Esophagus muscularis mucosa (tissue), 3 donors: ENCODE measurements at regions not wholly inside any gene's neighbourhood (a gene's known extent, or its start where the extent isn't known, plus 50 kb on each side); places are given as distances from the start of the nearest gene placed in this dataset.

Experiments used
- POLR2A ChIP-seq: fragments of 450-650 bp; IDR thresholded peaks from one replicate; pipeline ENCODE4 v1.6.1; 2017; ENCODE audit warnings: antibody characterized with exemption, moderate library complexity, mild to moderate bottlenecking, low read depth
- TF ChIP-seq, protein P1 (sequence below), 3 experiments: fragments of 200-600 bp in 2 of 3; fragments of 450-650 bp in 1 of 3; sonication (generic) in 2 of 3; IDR thresholded peaks; one replicate each; pipeline ENCODE4 v1.5.1; 2017 to 2019; ENCODE audit warnings: antibody characterized with exemption in 3 of 3, mild to moderate bottlenecking in 2 of 3, moderate library complexity in 1 of 3

GRCh38 chr7:118898284-118898683 is 673.8 kb downstream of the ANKRD7 start:
- TF ChIP-seq, protein P1, sequence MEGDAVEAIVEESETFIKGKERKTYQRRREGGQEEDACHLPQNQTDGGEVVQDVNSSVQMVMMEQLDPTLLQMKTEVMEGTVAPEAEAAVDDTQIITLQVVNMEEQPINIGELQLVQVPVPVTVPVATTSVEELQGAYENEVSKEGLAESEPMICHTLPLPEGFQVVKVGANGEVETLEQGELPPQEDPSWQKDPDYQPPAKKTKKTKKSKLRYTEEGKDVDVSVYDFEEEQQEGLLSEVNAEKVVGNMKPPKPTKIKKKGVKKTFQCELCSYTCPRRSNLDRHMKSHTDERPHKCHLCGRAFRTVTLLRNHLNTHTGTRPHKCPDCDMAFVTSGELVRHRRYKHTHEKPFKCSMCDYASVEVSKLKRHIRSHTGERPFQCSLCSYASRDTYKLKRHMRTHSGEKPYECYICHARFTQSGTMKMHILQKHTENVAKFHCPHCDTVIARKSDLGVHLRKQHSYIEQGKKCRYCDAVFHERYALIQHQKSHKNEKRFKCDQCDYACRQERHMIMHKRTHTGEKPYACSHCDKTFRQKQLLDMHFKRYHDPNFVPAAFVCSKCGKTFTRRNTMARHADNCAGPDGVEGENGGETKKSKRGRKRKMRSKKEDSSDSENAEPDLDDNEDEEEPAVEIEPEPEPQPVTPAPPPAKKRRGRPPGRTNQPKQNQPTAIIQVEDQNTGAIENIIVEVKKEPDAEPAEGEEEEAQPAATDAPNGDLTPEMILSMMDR (IDR thresholded peaks at IDR 0.05) = no peak
- no peak for TF ChIP-seq POLR2A
